ENCODE measurements at regions not wholly inside any gene's neighbourhood (a gene's known extent, or its start where the extent isn't known, plus 50 kb on each side); places are given as distances from the start of the nearest gene placed in this dataset.

DNA sequence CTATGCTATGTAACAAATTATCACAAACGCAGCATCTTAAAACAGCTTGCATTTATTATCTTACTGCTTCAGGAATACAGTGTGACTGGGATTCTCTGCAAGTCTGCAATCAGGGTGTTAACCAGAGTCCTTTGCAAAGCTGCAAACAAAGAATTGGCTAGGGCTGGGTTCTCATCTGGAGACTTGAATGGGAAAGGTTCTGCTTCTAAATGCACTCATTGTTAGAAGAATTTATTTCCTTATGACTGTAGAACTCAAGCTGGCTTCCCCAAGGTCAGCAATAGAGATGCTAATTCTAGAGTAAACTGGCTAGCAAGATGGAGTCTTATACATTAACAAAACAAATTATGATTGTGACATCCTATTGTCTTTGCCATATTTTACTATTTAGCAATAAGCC, 673.7 kb downstream of the DIPK2A start:
- Histone ChIP-seq H3K36me3 (ENCODE audit: control insufficient read depth in 3 of 3, insufficient read depth in 2 of 3, low read depth in 1 of 3, low read length in 3 of 3) (no peaks in the 10 kb centered on the region), H3K4me1 (ENCODE audit: control insufficient read depth in 3 of 3, insufficient read depth in 2 of 3, low read depth in 1 of 3, low read length in 2 of 3) (no peaks in the 10 kb centered on the region), H3K27ac (ENCODE audit: low read depth in 1 of 3, low read length in 2 of 3) (no peak overlapping the region), H3K27me3 (ENCODE audit: control insufficient read depth in 3 of 3, insufficient read depth in 3 of 3, low read length in 3 of 3) (no peaks in the 10 kb centered on the region), H3K4me3 (ENCODE audit: low read depth in 1 of 3, low read length in 3 of 3) (no peak overlapping the region), H3K9me3 (ENCODE audit: control insufficient read depth in 2 of 2, insufficient read depth in 1 of 2, low read depth in 1 of 2, low read length in 1 of 2) (no peaks in the 10 kb centered on the region)
- no peak for DNase-seq
- WGBS, 3 donors, result 83 to 87% (median 85%) methylated on average over 1 of the region's 1 CpG
- FAIRE-seq, result no peak

DNA sequence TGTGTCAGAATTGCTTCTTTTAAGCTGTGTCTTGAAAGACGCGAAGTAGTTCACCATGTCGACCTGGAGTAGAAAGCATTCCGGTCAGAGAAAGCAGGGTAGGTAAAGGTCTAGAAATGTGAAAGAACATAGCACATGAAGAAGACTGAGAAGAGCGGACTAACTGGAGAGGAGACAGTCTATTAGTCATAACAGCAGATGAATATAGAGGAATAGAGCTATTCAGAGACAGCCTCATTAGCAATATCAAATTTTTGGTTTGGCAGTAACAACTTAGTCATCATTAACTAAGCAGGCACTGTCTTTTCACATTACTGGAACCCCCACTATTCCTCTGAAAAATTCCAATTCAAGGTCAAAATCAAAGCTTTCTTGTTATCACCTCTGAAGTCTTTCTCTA, 678.8 kb downstream of the DIPK2A start:
- H3K9me3 ChIP-seq (ENCODE audit: control insufficient read depth in 2 of 2, insufficient read depth in 1 of 2, low read depth in 1 of 2, low read length in 1 of 2), result no peaks in the 10 kb centered on the region
- no peaks in the 10 kb centered on the region for H3K27me3 ChIP-seq (ENCODE audit: control insufficient read depth in 3 of 3, insufficient read depth in 3 of 3, low read length in 3 of 3)
- no peak overlapping the region for H3K27ac ChIP-seq (ENCODE audit: low read depth in 1 of 3, low read length in 2 of 3)
- FAIRE-seq (no peak), DNase-seq (no peak)
- no peak overlapping the region for H3K4me3 ChIP-seq (ENCODE audit: low read depth in 1 of 3, low read length in 3 of 3)
- no peaks in the 10 kb centered on the region for H3K4me1 ChIP-seq (ENCODE audit: control insufficient read depth in 3 of 3, insufficient read depth in 2 of 3, low read depth in 1 of 3, low read length in 2 of 3)
- no peaks in the 10 kb centered on the region for H3K36me3 ChIP-seq (ENCODE audit: control insufficient read depth in 3 of 3, insufficient read depth in 2 of 3, low read depth in 1 of 3, low read length in 3 of 3)
- WGBS, 3 donors, result 90 to 95% (median 94%) methylated on average over 5 of the region's 5 CpGs

DNA sequence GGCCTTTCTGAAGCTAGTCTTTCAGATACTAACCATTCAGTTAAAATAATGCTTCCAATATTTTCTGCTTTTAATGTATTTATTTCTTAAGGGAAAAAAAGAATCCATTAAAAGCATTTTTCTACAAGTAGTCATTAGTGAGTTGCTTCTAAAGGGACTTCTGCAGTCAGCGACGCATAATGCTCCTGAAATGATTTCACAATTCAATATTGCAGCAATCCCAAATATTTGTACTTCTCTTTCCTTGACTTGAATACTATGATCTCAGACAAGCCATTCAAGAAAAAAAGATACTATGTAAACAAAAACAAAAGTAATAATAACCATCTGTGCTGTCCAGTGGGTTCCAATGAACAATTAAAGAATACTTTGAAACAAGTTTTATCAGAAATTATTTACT, 681.0 kb downstream of the DIPK2A start:
- H3K4me3 ChIP-seq (ENCODE audit: low read depth in 1 of 3, low read length in 3 of 3), result no peak overlapping the region
- no peaks in the 10 kb centered on the region for H3K9me3 ChIP-seq (ENCODE audit: control insufficient read depth in 2 of 2, insufficient read depth in 1 of 2, low read depth in 1 of 2, low read length in 1 of 2)
- no peaks in the 10 kb centered on the region for H3K27me3 ChIP-seq (ENCODE audit: control insufficient read depth in 3 of 3, insufficient read depth in 3 of 3, low read length in 3 of 3)
- H3K36me3 ChIP-seq (ENCODE audit: control insufficient read depth in 3 of 3, insufficient read depth in 2 of 3, low read depth in 1 of 3, low read length in 3 of 3), result no peaks in the 10 kb centered on the region
- FAIRE-seq (no peak), DNase-seq (no peak)
- H3K4me1 ChIP-seq (ENCODE audit: control insufficient read depth in 3 of 3, insufficient read depth in 2 of 3, low read depth in 1 of 3, low read length in 2 of 3), result no peaks in the 10 kb centered on the region
- 71 to 92% (median 81%) methylated on average over 2 of the region's 2 CpGs for WGBS, 3 donors
- no peak overlapping the region for H3K27ac ChIP-seq (ENCODE audit: low read depth in 1 of 3, low read length in 2 of 3)

DNA sequence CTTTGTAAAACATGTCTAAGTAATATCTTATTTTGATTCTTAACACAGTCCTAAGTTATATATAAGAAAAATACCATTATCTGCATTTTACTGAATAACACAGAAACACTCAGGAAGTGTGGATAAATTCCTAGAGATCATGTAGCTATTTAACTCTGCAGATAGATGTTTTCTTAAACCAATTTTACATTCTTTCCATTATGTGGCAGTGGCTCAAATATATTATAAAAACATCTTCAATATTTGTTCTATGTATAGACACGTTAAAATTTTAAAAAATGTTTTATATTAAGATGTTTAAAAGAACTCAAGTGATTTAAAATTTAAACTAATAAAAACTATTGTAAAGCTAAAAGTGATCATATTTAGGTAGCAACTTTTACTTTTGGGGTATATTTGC, 683.8 kb downstream of the DIPK2A start:
- WGBS, 3 donors, result 65 to 82% (median 77%) methylated on average over 1 of the region's 1 CpG
- FAIRE-seq, result peak; percentile 30
- Histone ChIP-seq H3K27ac (ENCODE audit: low read depth in 1 of 3, low read length in 2 of 3) (no peak overlapping the region), H3K36me3 (ENCODE audit: control insufficient read depth in 3 of 3, insufficient read depth in 2 of 3, low read depth in 1 of 3, low read length in 3 of 3) (no peaks in the 10 kb centered on the region), H3K4me3 (ENCODE audit: low read depth in 1 of 3, low read length in 3 of 3) (no peak overlapping the region), H3K27me3 (ENCODE audit: control insufficient read depth in 3 of 3, insufficient read depth in 3 of 3, low read length in 3 of 3) (no peaks in the 10 kb centered on the region), H3K4me1 (ENCODE audit: control insufficient read depth in 3 of 3, insufficient read depth in 2 of 3, low read depth in 1 of 3, low read length in 2 of 3) (no peaks in the 10 kb centered on the region), H3K9me3 (ENCODE audit: control insufficient read depth in 2 of 2, insufficient read depth in 1 of 2, low read depth in 1 of 2, low read length in 1 of 2) (no peaks in the 10 kb centered on the region)
- DNase-seq, result no peak

DNA sequence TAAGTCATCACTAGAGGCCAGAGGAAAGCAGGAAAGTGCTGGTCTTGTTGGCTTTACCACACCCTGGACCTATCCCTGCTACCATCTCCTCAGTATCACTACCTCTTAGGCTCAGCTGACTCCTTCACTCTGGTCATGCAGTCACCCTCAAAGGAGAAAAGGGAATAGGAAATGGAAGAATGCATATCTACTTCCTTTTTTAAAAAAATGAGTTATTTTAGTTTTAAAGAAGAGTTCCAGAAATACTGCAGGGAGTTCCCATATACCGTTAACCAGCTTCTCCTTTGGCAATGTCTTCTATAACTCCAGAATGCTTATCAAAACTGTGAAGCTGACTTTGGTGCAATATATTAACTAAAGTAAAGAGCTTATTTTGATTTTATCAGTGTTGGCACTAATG, 688.6 kb downstream of the DIPK2A start:
- H3K9me3 ChIP-seq (ENCODE audit: control insufficient read depth in 2 of 2, insufficient read depth in 1 of 2, low read depth in 1 of 2, low read length in 1 of 2), result peaks cover 0 to 2% of the 10 kb centered on the region in 2 donors
- no peaks in the 10 kb centered on the region for H3K27me3 ChIP-seq (ENCODE audit: control insufficient read depth in 3 of 3, insufficient read depth in 3 of 3, low read length in 3 of 3)
- H3K4me1 ChIP-seq (ENCODE audit: control insufficient read depth in 3 of 3, insufficient read depth in 2 of 3, low read depth in 1 of 3, low read length in 2 of 3), result no peaks in the 10 kb centered on the region
- H3K27ac ChIP-seq (ENCODE audit: low read depth in 1 of 3, low read length in 2 of 3), result no peak overlapping the region
- 83 to 85% (median 84%) methylated on average over 1 of the region's 1 CpG for whole genome bisulfite sequencing, 3 donors
- H3K36me3 ChIP-seq (ENCODE audit: control insufficient read depth in 3 of 3, insufficient read depth in 2 of 3, low read depth in 1 of 3, low read length in 3 of 3), result no peaks in the 10 kb centered on the region
- DNase-seq, result no peak
- FAIRE-seq, result no peak
- H3K4me3 ChIP-seq (ENCODE audit: low read depth in 1 of 3, low read length in 3 of 3), result no peak overlapping the region

DNA sequence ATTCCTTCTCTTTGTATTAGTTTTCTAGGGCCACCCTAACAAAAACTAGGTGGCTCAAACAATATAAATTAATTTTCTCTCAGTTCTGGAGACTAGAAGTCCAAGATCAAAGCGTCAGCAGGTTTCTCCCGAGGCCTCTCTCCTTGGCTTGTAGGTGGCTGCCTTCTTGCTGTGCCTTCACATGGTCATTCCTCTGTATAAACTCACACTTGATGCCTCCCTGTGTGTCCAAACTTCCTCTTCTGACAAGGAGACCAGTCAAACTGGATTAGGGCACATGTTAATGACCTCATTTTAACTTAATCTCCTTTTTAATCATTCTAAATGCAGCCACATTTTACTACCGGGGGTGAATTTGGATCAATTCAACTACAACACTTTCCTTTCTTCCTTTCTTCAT, 691.1 kb downstream of the DIPK2A start:
- Histone ChIP-seq H3K9me3 (ENCODE audit: control insufficient read depth in 2 of 2, insufficient read depth in 1 of 2, low read depth in 1 of 2, low read length in 1 of 2) (peaks cover 0 to 17% of the 10 kb centered on the region in 2 donors), H3K27ac (ENCODE audit: low read depth in 1 of 3, low read length in 2 of 3) (no peak overlapping the region), H3K27me3 (ENCODE audit: control insufficient read depth in 3 of 3, insufficient read depth in 3 of 3, low read length in 3 of 3) (no peaks in the 10 kb centered on the region), H3K4me1 (ENCODE audit: control insufficient read depth in 3 of 3, insufficient read depth in 2 of 3, low read depth in 1 of 3, low read length in 2 of 3) (no peaks in the 10 kb centered on the region), H3K4me3 (ENCODE audit: low read depth in 1 of 3, low read length in 3 of 3) (no peak overlapping the region), H3K36me3 (ENCODE audit: control insufficient read depth in 3 of 3, insufficient read depth in 2 of 3, low read depth in 1 of 3, low read length in 3 of 3) (no peaks in the 10 kb centered on the region)
- no peak for FAIRE-seq
- no peak for DNase-seq
- WGBS, 3 donors, result 80 to 86% (median 81%) methylated on average over 3 of the region's 3 CpGs

DNA sequence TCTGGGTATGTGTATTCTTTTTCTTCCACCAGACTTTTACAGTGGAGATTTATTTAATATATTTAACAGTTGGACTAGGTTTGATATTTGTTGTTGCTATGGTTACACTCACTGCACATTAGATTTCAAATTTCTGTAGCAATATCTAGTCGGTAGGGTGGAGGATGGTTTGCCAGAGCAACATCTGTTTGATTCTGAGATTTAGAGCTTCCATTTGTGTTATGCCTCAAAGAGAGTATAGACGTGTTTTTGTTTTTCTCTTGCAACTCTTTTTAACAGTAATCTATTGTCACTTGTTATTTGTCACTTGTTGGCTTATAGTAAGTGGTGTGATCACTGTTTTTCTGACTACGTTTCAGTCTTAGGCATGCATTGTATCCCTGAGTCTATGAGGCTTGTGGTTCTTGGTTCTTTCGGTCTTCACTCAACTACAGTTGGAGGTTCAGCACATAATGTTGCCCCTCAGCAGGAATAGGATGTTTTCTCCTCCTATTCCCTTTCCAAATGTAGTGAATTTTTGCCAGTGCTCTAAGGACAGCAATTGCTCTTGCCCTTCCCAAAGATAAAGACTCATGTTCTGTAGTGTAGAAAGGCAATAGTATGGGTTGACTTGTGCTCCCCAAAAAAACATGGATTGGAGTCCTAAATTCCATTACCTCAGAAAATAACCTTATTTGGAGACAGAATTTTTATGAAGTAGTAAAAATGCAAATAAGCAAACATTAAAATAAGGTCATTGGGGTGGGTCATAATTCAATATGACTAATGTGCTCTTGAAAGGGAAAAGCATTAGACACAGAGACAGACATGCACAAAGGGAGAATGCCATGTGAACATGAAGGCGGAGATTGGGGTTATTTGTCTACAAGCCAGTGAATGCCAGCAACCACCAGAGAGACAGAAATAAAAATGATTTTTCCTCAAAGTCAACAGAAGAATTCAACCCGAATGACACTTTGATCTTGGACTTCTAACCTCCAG, 692.1 kb downstream of the DIPK2A start:
- Histone ChIP-seq H3K27me3 (ENCODE audit: control insufficient read depth in 3 of 3, insufficient read depth in 3 of 3, low read length in 3 of 3) (no peaks in the 10 kb centered on the region), H3K9me3 (ENCODE audit: control insufficient read depth in 2 of 2, insufficient read depth in 1 of 2, low read depth in 1 of 2, low read length in 1 of 2) (peaks cover 0 to 17% of the 10 kb centered on the region in 2 donors), H3K4me3 (ENCODE audit: low read depth in 1 of 3, low read length in 3 of 3) (no peak overlapping the region), H3K36me3 (ENCODE audit: control insufficient read depth in 3 of 3, insufficient read depth in 2 of 3, low read depth in 1 of 3, low read length in 3 of 3) (no peaks in the 10 kb centered on the region), H3K4me1 (ENCODE audit: control insufficient read depth in 3 of 3, insufficient read depth in 2 of 3, low read depth in 1 of 3, low read length in 2 of 3) (no peaks in the 10 kb centered on the region), H3K27ac (ENCODE audit: low read depth in 1 of 3, low read length in 2 of 3) (no peak overlapping the region)
- no peak for DNase-seq
- FAIRE-seq, result no peak
- 78 to 84% (median 82%) methylated on average over 6 of the region's 6 CpGs for WGBS, 3 donors

DNA sequence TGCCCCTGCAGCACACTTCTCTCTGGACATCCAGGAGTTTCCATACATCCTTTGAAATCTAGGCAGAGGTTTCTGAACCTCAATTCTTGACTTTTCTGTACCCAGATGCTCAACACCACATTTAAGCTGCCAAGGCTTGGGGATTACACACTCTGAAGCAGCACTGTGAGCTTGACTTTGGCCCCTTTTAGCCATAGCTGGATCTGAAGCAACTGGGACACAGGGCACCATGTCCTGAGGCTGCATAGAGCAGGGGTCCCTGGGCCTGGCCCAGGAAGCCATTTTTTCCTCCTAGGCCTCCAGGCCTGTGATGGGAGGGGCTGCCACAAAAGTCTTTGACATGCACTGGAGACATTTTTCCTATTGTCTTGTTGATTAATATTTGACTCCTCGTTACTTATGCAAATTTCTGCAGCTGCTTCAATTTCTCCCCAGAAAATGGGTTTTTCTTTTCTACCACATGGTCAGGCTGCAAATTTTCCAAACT, 694.0 kb downstream of the DIPK2A start:
- no peaks in the 10 kb centered on the region for H3K4me1 ChIP-seq (ENCODE audit: control insufficient read depth in 3 of 3, insufficient read depth in 2 of 3, low read depth in 1 of 3, low read length in 2 of 3)
- 71 to 82% (median 81%) methylated on average over 1 of the region's 1 CpG for WGBS, 3 donors

More for the DNA sequence above, 694.0 kb downstream of the DIPK2A start:
- DNase-seq (no peak), FAIRE-seq (no peak)
- Histone ChIP-seq H3K27me3 (ENCODE audit: control insufficient read depth in 3 of 3, insufficient read depth in 3 of 3, low read length in 3 of 3) (no peaks in the 10 kb centered on the region), H3K36me3 (ENCODE audit: control insufficient read depth in 3 of 3, insufficient read depth in 2 of 3, low read depth in 1 of 3, low read length in 3 of 3) (no peaks in the 10 kb centered on the region), H3K4me3 (ENCODE audit: low read depth in 1 of 3, low read length in 3 of 3) (no peak overlapping the region), H3K27ac (ENCODE audit: low read depth in 1 of 3, low read length in 2 of 3) (no peak overlapping the region), H3K9me3 (ENCODE audit: control insufficient read depth in 2 of 2, insufficient read depth in 1 of 2, low read depth in 1 of 2, low read length in 1 of 2) (peaks cover 0 to 17% of the 10 kb centered on the region in 2 donors)

All from small intestine (tissue), 7 donors.